ENCODE measurements at regions not wholly inside any gene's neighbourhood (a gene's known extent, or its start where the extent isn't known, plus 50 kb on each side); places are given as distances from the start of the nearest gene placed in this dataset.
"Not testable (repeated sequence)": the region's sequence is repeated elsewhere in the genome, so short reads cannot be mapped to it uniquely, and the experiment has no call there.

DNA sequence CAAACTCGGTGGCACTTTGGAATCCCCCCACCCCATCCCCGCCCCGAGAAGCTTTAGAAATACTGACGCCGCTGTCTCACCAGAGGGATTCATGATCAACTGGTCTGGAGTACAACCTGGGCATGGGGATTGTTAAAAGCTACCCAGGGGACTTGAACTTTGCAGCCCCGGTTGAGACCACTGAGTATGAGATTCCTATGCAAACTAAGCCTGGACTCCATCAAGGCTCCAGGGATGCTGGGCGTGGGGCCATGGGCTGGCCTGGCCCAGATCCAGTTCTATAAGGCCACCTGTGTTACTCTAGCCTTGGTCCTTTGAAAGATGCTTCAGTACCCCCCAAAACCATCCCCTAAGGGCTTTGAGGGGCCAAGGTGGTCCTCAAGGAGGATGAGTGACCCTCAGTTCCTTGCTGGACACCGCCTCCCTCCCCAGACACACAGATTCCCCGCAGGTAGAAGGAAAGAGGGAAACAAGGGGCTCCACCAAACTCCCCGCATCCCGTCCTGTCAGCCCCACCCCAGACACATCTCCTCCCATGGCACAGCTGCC, 68.5 kb downstream of the MRPL36 start:
- DNase-seq = no peak

DNA sequence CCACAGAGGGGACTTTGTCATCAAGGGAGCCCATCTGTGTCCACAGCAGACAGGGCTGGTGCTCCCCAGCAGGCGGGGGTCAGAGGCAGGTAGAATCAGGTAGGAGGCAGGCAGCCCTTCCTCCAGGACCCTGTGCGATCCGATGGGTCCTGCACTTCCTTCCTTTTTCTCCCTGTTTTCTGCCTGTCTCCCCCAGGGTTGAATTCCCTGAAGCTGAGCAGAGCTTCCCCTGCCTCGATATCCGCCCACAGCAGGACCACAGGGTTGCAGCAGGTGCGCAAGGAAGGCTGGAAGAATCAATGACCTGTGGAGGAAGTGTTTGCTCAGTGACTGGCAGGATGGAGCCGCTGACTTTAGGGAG, 69.2 kb downstream of the MRPL36 start:
- no peak for DNase-seq

DNA sequence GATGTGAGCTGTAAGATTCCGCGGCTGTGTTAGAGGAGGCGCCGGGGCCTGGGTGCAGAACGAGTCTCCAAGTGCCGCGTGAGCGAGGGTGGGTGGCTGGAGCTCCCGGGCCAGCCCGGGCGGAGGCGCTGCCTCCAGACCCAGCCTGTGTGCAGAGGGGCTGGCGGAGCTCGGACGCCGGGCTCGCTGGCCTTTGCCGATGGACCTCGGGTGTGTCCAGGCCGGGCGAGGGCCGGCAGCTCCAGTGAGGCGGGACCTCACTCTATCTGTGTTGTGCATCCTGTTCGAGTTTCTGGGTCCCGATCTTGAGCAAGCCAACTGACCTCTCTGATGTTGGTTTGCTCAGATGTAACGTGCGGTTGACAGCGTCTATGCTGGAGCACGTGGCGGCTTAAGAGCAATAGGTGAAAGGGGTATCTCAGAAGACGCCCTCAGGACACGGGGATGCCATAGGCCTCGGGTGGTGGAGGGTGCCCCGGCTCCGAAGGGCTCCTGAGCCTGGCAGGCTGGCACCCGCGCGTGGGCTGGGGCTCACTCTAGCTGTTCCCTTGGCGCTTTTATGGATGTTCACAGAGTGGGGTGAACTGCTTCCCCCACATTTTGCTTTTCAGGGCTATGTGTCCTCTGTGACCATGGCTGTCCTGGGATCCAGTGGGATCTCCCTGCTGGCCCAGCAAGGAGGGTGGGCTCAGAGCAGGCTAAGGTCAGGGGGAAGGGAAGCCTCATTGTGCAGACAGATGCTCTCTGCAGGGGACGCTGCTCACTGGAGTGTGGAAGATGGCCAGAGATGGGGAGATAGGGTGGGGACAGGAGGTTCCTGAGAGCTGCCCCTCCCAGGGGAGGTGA, 69.8 kb downstream of the MRPL36 start:
- no peak for DNase-seq

DNA sequence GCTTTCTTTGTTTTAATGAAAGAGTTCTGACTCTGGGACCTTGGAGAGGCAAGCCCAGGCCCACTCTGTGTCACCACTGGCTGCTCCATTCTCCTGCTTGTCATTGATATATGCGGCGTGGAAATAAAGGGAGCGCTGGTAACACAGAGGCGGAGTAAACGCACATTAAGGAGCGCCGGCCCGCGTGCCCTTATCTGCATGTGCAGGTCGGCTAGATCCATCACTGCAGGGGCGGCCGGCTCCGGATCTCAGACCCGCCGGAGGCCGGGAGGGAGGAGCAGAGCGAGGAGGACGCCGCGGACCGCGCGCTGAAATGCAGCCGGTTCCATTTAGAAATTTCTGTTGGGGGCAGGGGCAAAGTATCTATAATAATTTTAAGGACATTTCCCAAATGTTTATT, 70.8 kb downstream of the MRPL36 start:
- no peak for DNase-seq

DNA sequence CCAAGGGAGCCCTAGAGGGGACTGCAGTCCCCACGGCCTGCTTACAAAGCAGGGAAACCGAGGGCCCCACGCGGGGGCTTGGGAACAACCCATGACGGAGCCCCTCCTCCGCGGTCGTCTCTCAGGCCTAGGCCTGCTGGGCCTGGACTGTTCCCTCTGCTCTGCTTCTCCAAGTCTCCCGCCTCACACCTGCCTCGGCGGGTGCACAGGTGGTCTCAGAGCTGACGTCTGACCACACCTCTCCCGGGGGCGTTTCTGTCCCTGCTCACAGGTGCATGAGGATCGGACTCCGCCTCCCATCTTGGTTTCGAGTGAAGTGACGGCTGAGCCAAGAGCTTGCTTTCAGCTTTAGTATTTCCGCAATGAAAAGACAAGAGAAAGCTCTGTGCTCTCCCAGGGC, 72.1 kb downstream of the MRPL36 start:
- DNase-seq = no peak

DNA sequence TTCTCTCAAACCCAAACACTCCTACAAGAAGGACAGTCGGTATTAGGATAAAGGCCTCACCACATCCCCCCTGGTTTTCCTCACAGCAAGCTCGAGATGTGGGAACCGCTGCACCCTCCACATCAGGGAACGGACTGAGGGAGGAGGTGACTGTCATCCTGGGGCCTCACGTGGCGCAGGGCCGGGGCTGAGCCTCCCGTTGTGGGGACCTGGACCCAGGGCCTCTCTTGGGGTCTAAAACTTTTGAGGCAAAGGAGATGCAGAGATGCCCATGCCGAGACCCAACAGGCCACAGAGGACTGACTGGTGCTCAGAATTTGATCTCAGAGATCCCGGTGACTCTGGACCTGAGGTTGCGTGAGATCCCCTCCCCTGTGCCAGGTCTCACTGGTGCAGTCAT, 72.7 kb downstream of the MRPL36 start:
- no peak for DNase-seq

DNA sequence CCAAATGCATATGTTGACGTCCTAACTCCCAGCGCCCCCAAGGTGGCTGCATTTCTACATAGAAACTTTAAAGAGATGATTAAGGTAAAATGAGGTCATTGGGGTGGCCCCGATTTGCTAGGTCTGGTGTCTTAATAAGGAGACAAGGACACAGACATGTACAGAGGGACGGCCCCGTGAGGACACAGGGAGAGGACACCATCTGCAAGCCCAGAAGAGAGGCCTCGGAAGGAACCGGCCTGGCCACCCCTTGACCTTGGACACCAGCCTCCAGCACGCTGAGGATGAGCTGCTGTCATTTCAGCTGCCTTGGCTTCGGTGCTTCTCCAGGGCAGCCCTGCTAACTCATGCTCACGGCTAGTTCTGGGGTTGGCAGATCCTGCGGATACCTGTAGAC, 73.2 kb downstream of the MRPL36 start:
- DNase-seq = no peak

DNA sequence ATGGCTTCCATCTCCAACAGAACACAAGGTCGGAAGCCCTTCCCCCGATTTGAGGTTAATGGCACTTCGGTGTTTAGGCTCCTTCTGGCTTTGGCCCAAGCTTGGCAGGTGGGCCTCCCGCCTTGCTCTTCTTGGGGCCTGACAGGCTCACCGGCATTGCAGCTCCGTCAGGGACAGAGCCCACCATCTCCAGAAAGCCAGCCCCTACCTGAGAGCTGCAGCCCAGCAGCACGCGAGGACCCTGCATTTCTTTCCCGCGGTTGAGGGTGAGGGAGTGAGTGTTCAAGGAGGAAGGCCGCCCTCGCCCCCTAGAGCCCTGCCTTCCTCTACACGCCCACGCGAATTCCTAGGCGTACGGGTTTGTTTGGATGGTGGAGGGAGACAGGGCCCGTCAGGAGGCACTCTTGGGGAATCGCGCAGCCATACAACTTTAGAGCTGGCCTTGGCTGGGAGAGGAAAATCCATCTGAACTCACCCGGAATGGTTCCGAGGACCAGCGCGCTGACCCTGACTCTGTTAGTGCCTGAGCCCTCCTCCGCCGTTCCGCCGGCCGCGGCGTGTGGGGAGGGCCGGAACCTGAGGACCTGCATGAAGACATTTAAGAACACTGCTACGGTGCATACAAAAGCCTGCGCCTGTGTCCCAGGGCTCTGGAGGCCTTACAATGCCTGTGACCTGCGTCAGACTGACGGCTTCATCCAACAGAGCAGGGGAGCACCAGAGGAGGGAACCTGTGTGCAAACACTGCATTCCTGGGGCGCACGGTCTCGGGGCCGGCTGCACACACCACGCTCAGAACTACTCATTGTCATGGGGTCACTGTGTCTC, 73.8 kb downstream of the MRPL36 start:
- no peak for DNase-seq

DNA sequence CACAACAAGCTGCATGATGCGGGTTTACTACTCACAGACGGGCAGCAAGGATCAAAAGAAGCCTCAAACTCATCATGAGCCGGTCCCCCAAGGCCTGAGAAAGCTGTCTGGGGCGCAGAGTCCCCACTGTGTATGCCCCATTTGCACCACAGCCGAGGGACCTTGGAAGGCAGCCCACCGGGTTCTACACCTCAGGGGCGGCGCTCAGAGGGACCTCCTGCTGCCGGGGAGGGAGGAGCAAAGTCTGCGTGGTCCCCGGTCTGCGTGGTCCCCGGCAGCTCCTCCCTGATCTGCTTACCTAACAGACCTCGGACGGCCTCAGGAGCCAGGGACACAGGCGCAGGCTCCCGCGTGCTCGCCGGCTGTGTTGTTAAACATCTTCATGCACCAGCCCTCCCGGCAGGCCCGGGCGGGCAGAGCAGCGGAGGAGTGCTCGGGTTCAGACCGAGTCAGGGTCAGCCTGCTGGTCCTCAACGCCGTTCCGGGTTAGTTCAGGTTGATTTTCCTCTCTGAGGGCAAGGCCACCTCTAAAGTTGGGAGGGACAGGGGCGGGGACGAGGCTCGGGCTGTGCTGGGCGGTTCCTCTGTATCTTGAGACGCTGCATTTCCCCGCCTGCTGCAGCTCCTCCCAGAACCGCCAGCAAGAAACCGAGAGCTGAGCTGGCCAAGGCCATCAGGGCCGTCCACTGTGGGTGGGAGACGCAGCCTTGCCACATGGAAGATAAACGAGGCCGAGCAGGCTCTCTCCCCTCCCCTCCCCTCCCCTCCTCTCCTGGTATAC, 74.6 kb downstream of the MRPL36 start:
- no peak for DNase-seq

DNA sequence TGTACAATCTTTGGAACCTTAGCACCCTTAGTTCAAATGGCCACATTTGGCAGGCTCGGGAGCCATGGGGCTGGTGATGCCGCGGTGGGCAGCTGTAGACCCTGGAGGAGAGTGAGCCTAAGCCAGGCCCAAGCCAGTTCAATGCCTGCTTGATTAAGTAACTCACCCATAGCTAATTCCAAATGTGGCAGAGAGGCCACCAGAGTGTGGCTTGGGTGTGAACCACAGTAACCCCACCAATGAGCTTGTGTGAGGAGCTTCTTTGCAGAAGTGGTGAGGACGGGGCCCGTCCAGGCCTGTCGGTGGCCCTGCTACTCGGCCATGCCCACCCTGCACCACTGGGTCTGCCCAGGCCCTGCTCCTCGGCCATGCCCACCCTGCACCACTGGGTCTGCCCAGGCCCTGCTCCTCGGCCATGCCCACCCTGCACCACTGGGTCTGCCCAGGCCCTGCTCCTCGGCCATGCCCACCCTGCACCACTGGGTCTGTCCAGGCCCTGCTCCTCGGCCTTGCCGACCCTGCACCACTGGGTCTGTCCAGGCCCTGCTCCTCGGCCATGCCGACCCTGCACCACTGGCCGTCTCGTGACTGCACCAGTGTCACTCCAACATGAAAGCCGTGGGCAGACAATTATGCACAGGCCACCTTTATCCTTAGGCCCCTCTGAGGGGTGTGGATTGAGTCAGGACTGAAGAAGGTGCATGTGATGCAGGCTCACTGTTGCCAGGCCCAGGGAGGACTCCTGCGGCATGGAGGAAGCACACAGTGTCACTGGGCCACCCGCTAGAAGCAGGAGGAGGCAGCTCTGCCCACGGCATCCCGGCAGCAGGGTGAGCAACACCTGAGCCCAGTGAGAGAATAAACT, 75.4 kb downstream of the MRPL36 start:
- DNase-seq = no peak

DNA sequence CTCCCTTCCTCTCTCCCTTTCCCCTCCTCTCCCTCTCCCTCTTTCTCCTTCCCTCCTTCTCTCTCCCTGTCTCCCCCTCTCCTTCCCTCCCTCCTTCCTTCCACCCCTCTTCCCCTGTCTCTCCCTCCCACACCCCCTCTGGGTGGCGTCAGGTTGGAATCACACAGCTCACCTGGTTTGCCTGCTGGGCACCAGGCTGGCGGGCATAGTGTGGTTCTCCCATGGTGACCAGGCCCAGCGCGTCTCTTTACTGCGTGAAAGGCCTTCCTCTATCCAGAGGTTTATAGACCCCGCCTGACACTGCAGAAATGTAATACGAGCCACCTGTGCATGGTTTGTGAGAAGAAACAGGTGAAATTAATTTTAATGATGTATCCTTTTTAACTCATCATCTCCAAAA, 76.2 kb downstream of the MRPL36 start:
- DNase-seq = no peak

DNA sequence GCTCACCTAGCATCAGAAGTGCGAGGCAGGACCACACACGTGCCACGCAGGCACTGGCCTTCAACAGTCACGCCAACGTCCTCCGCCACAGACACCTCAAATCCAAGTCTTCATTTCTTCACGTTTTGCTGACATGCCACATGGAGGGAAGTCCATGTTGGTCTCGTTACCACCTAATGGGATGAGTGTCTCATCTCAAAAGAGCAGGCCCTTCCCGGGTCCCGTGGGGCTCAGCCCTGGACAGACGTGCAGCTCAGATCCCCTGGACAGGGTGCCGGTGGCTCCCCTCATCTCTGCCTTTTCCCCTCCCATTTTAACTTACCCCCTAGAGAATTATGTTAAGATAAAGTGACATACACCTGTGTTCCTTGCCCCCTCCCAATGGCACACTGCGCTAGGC, 76.8 kb downstream of the MRPL36 start:
- no peak for DNase-seq

DNA sequence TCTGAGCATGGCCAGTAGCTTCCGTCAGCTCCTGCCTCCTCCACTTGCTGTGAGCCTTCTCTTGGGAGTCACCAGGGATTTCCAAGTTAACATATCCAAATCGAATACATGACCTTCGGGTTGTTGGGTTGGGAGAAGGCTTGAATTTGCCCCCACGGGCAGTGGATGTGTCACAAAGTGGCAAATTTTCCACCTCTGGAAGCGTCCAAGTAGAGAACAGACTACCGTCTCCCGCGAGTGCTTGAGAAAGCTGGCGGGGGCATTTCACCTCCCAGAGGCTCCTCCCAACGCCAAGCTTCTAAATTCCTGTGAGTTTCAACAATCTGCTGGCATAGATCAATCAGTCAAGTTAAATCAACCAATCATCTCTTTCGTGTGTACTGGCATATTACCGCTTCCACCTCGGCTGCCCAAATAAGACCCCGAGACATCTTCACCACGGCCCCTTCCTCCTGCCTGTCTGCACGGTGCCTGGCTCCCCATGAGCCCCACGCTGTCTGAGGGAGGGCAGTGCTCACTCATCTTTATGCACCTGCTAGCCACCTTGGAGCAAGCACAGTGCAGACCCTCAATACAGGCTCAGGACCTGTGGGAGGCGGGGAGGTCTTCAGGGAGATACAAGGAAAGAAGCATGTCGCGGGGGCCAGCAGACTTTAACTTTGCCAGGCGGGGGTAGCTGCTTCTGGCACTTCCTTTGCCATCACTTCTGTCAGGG, 79.1 kb downstream of the MRPL36 start:
- DNase-seq = no peak

DNA sequence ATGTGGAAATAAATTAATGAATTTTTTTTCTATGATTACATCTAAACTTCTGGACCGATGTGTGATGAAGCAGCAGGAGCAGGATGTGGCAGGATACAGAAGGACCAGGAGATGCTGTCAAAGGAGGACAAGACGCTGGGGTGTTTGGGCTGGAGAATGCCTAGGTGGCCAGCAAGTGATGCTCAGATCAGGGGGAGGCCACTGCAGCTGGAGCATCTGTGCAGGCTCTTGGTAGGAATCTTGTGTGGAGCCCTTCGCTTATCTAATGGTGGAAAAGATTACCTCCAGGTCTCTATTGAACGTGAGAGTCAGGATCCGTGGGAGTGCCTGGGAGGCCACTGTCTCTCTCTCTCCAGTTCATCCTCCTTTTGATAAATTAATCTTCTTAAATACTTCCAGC, 79.8 kb downstream of the MRPL36 start:
- no peak for DNase-seq

DNA sequence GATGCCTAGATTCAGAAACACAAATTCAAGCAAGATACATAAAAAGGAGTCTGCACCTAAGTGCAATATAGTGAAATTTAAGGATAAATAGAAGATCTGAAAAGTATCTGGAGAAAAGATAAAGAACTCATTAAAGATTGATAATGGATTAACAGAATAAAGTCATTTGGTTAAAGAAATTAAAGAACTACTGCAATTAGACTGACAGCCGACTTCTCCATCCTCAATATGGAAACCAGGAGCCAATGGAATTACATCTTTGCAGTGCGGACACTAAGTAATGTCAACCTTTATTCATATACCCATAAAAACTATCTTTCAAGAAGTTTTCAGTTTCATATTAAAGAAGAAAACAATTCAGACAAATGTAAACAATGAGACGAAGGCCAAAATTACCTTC, 81.0 kb downstream of the MRPL36 start:
- DNase-seq = no peak

DNA sequence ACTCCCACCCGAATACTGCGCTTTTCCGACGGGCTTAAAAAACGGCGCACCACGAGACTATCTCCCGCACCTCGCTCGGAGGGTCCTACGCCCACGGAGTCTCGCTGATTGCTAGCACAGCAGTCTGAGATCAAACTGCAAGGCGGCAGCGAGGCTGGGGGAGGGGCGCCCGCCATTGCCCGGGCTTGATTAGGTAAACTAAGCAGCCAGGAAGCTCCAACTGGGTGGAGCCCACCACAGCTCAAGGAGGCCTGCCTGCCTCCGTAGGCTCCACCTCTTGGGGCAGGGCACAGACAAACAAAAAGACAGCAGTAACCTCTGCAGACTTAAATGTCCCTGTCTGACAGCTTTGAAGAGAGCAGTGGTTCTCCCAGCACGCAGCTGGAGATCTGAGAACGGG, 89.5 kb downstream of the MRPL36 start:
- not testable (repeated sequence) for DNase-seq

DNA sequence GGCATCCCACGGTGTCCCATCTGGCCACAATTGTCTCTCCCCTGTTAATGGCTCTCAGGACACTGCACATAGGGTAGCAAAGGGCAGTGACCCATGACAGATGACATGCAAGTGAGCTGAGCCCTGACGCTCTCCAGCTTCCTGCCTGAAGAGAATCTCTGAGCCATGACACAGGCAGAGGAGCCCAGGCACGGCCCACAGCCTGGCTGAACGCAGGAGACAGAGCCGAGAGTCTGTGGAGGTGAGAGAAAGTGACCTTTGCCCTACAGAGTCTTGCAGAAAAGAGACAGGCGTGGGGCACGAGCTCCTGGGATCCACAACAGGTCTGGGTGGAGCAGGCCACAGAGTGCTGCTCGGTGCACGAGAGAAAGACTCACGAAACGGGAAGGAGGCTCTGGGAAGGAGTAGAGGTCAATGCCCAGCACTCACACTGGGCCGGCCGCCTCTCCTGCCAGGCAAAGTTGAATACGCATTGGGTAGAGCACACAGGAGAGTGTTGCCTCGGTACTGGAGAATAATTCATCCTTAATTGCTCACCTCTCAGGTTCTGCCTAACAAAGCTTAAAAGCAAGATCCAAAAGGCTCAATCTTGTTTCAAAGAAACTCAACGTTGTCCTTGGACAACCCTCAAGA, 90.3 kb downstream of the MRPL36 start:
- no peak for DNase-seq

DNA sequence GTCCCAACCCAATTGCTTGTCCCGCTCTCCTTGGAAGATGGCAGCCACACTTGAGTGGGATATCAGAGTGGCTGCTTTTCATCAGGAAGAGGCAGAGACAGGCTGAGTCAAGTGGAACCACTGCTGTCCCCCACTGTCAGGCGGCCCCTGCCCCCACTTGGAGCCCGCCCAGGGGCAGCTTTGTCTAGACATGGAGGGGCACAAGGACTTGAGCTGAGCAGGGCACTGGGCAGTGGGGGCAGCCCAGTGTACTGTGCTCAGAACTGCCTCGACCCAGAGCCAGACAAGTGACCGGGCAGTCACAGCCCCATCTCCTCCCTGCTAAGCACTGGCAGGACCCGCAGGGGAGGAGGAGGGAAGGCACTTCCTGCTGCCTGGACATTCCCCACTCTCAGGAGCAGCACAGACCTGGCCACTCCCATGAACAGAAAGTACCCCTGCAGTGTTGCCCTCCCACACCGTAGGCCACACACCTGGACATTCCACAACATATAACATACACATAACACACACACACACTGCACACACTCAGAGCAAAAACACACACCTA, 91.0 kb downstream of the MRPL36 start:
- DNase-seq = no peak

DNA sequence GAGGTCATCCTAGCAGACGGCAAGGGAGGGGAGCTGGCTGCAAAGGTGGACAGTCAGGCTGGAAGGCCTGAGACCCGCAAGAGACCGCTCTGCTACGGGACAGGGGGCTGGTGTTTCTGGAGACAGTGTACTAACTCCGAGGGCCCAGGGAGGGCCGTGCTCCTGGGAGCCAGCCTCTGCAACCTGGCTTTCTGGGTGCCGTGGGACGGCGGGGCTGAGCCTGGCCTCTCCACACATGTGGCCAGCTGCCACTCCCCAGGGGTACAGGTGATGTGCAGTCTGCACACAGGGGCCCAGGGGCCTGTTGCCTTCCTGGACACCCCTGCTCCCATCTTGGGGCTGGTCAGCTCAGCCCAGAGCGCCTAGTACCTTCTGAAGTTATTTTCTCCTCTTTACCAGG, 92.2 kb downstream of the MRPL36 start:
- no peak for DNase-seq

DNA sequence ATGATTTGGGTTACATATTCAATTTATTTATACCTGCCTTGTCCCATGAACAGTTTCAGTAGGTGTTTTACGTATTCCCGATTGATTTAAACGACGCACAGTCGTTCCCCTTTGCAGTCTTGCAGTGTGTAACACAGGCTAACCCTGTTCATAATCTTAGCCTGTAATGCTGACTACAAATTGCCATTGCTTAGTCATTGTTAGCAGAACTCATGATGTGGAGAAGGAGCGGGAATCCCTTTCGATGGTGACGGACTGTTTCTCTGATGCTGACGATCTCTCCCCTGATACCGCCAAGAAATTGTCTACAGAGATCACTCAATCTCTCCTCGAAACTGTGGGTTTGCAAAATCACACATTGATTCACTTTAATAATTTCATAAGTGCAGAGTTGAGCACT, 93.2 kb downstream of the MRPL36 start:
- no peak for DNase-seq

DNA sequence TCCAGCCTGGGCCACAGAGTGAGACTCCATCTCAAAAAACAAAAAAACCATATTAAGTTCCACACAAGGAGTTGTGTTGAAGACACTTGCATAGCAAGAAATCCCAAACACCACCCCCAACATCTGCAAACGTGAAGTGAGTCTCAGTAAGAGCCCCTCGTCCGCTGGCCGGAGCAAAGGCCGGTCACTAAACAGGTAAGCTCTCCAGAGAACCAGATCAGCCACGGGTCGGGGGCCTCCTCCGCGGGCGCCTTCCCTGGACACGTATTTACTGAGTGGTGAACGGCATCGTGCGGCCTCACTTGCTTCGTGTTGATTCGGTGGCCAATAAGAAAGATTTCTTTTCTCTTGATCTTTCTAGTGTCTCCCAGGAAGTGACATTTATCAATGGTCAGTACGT, 93.6 kb downstream of the MRPL36 start:
- no peak for DNase-seq

Data from inflammatory macrophage (primary cell).